AG09309 (cell line): ENCODE measurements at regions not wholly inside any gene's neighbourhood (a gene's known extent, or its start where the extent isn't known, plus 50 kb on each side); places are given as distances from the start of the nearest gene placed in this dataset.
A peak's percentile ranks its signal among the peaks of the same experiment; 100 is the strongest.

Experiments
- DNase-seq: peaks from one replicate; pipeline ENCODE4 v3.0.0-alpha.2; 2010; ENCODE audit warnings: low read depth
- H3K4me3 ChIP-seq: 2 replicates; pipeline ENCODE4 v1.5.1; 2011; ENCODE audit warnings: mild to moderate bottlenecking, low read depth, low read length, moderate library complexity; ENCODE audit not compliant: control insufficient read depth
- CTCF ChIP-seq: IDR thresholded peaks from 2 replicates; pipeline ENCODE4 v1.5.1; 2011; ENCODE audit warnings: mild to moderate bottlenecking, low read depth, low read length, inconsistent platforms; ENCODE audit not compliant: insufficient read depth, control insufficient read depth; ENCODE audit errors: missing control alignments

- TF ChIP-seq CTCF, result no peak
- no peak for DNase-seq
- no peak overlapping the region for H3K4me3 ChIP-seq
Measured at GRCh38 chr12:20127413-20127812, 240.9 kb upstream of the PDE3A start.

DNA sequence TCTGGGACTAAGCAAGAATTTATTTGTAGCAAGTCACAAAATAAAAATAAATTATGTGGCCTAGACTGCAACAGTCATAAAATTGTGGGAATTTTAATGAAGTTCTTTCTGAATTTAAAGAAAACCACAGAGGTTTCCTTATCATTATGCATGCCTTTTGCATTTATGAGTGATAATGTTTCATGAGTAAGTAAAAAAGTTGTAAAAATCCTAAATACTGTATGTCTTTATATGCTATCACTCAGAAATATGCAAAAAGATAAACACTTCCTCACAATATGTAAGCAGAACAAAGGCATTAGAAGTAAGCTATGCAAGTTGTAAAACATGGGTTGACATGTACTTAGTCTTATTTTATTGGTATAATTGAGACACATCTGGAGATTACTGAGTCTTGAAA lies 239.4 kb upstream of the PDE3A start:
- H3K4me3 ChIP-seq, result no peak overlapping the region
- no peak for TF ChIP-seq CTCF
- peak; percentile 63 for DNase-seq

DNA sequence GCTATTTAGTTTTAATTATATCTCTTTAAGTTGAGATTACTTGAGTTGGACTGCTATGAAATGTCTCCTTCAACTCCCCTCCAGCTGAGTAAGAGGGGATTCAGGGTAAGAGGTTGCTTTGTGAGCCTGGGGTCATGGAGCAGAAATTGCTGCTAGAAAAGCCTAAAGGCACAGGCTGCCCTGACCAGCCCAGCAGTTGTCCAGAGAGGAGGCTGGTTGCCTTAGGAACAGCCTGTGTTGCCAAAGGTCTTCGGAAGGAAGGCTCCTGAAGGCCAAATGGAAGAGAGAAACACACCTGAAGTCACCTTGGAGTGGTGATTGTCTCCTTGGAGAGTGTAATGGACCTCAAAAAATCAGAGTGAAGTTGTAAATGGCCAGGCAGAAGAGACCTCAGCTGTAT lies 235.5 kb upstream of the PDE3A start:
- DNase-seq, result no peak
- TF ChIP-seq CTCF, result no peak
- no peak overlapping the region for H3K4me3 ChIP-seq

DNA sequence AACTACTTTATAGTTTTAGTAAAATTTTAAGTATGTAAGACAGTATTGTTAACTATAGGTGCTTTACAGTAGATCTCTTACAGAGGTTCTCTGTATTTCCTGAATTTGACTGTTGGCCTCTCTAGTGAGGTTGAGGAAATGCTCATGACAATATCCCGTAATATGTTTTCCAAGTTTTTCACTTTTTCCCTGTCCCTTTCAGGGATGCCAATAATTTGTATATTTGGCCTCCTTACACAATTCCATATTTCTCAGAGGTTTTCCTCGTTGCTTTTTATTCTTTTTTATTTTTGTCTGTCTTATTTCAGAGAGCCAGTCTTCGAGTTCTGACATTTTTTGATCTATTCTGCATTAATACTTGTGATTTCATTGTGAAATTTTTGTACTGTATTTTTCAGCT lies 233.7 kb upstream of the PDE3A start:
- no peak overlapping the region for H3K4me3 ChIP-seq
- no peak for TF ChIP-seq CTCF
- DNase-seq, result no peak

GRCh38 chr12:20140751-20141150 lies 227.6 kb upstream of the PDE3A start:
- TF ChIP-seq CTCF, result no peak
- DNase-seq, result no peak

GRCh38 chr12:20142316-20142715 lies 226.0 kb upstream of the PDE3A start:
- DNase-seq, result no peak
- no peak for TF ChIP-seq CTCF
- H3K4me3 ChIP-seq, result no peak overlapping the region

More at GRCh38 chr12:20140751-20141150, 227.6 kb upstream of the PDE3A start:
- no peak overlapping the region for H3K4me3 ChIP-seq

DNA sequence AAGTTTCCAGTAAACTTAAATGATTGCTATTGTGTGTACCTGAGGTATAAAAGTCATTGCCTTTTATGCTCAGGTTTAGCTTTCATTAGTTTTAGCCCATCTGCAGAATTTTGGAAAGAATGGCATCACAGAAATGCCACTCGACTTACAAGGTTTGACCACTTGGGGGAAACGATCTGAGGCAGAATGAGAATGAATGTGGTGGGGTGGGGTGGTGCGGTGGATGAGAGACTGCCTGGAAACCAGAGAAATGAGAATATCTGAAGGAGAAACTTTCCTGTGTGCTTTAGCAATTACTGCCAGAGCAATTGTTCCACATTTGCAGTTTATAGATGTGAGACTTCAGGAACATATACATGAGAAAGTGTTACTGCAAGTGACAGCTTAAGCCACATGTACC lies 225.4 kb upstream of the PDE3A start:
- DNase-seq, result no peak
- TF ChIP-seq CTCF, result no peak
- H3K4me3 ChIP-seq, result no peak overlapping the region
